Esophagus muscularis mucosa (tissue), 4 donors: ENCODE measurements at regions not wholly inside any gene's neighbourhood (a gene's known extent, or its start where the extent isn't known, plus 50 kb on each side); places are given as distances from the start of the nearest gene placed in this dataset.

Experiments
- CTCF ChIP-seq, 3 experiments: fragments of 200-600 bp in 2 of 3; fragments of 450-650 bp in 1 of 3; sonication (generic) in 2 of 3; IDR thresholded peaks; one replicate each; pipeline ENCODE4 v1.5.1; 2017 to 2019; ENCODE audit warnings: antibody characterized with exemption in 3 of 3, mild to moderate bottlenecking in 2 of 3, moderate library complexity in 1 of 3
- EP300 ChIP-seq: sonication (generic); formaldehyde crosslinking; IDR thresholded peaks from one replicate; pipeline ENCODE4 v1.6.1; 2017; ENCODE audit warnings: antibody characterized with exemption
- POLR2A ChIP-seq: fragments of 450-650 bp; IDR thresholded peaks from one replicate; pipeline ENCODE4 v1.6.1; 2017; ENCODE audit warnings: antibody characterized with exemption, moderate library complexity, mild to moderate bottlenecking, low read depth
- POLR2AphosphoS5 ChIP-seq, 2 donors: sonication (generic); formaldehyde crosslinking; IDR thresholded peaks; one replicate each; pipeline ENCODE4 v1.6.1; 2017; ENCODE audit warnings: antibody characterized with exemption in 2 of 2

GRCh38 chr2:123532126-123532525 lies 493.0 kb upstream of the CNTNAP5 start:
- TF ChIP-seq POLR2A (no peak), EP300 (no peak), CTCF (IDR thresholded peaks at IDR 0.05) (no peak), POLR2AphosphoS5 (IDR thresholded peaks at IDR 0.05) (no peak)
